RWPE2 (cell line): ENCODE measurements at regions not wholly inside any gene's neighbourhood (a gene's known extent, or its start where the extent isn't known, plus 50 kb on each side); places are given as distances from the start of the nearest gene placed in this dataset.
A peak's percentile ranks its signal among the peaks of the same experiment; 100 is the strongest.

ENCODE experiments used
- ATAC-seq: fragments of 200-7000 bp; cut with Tn5 transposase; 3 replicates; pipeline ENCODE4 v1.9.1; 2021; ENCODE audit warnings: low read depth
- DNase-seq: peaks from one replicate; pipeline ENCODE4 v3.0.0-alpha.2; 2020; ENCODE audit warnings: low spot score
- H3K27ac ChIP-seq: fragments of 450-650 bp; 2 replicates; pipeline ENCODE4 v1.5.1; 2017; ENCODE audit warnings: mild to moderate bottlenecking; ENCODE audit not compliant: poor library complexity, severe bottlenecking
- H3K27me3 ChIP-seq: fragments of 250-450 bp; sonication (Bioruptor Pico); 2 replicates; pipeline ENCODE4 v1.5.1; 2021; ENCODE audit warnings: mild to moderate bottlenecking, moderate library complexity; ENCODE audit not compliant: insufficient read depth, poor library complexity, severe bottlenecking
- H3K36me3 ChIP-seq: fragments of 250-450 bp; sonication (Bioruptor Pico); 2 replicates; pipeline ENCODE4 v1.5.1; 2020; ENCODE audit warnings: low read depth, mild to moderate bottlenecking, moderate library complexity
- H3K4me1 ChIP-seq: fragments of 250-450 bp; sonication (Bioruptor Pico); 2 replicates; pipeline ENCODE4 v1.5.1; 2021; ENCODE audit warnings: mild to moderate bottlenecking, moderate library complexity; ENCODE audit not compliant: insufficient read depth, poor library complexity, severe bottlenecking
- H3K4me3 ChIP-seq: fragments of 250-450 bp; sonication (Bioruptor Pico); 2 replicates; pipeline ENCODE4 v1.5.1; 2021; ENCODE audit warnings: mild to moderate bottlenecking, moderate library complexity; ENCODE audit not compliant: severe bottlenecking
- H3K9me3 ChIP-seq: fragments of 250-450 bp; sonication (Bioruptor Pico); 2 replicates; pipeline ENCODE4 v1.5.1; 2021; ENCODE audit warnings: mild to moderate bottlenecking, moderate library complexity; ENCODE audit not compliant: severe bottlenecking
- CTCF ChIP-seq: fragments of 450-650 bp; IDR thresholded peaks from one replicate; pipeline ENCODE4 v1.5.1; 2017; ENCODE audit warnings: mild to moderate bottlenecking, moderate library complexity; ENCODE audit not compliant: poor library complexity, severe bottlenecking

- Histone ChIP-seq H3K4me3 (no peak overlapping the region), H3K36me3 (no peaks in the 10 kb centered on the region), H3K27ac (no peak overlapping the region), H3K27me3 (peaks cover 2% of the 10 kb centered on the region), H3K9me3 (no peaks in the 10 kb centered on the region), H3K4me1 (no peaks in the 10 kb centered on the region)
- no peak for DNase-seq
- TF ChIP-seq CTCF, result no peak
- no peak for ATAC-seq
Observed at GRCh38 chr7:124205526-124205925, 172.7 kb upstream of the TMEM229A start.

GRCh38 chr7:124202546-124202945 lies 169.7 kb upstream of the TMEM229A start:
- Histone ChIP-seq H3K4me1 (no peaks in the 10 kb centered on the region), H3K4me3 (no peak overlapping the region), H3K27ac (no peak overlapping the region), H3K36me3 (no peaks in the 10 kb centered on the region), H3K27me3 (peaks cover 2% of the 10 kb centered on the region), H3K9me3 (no peaks in the 10 kb centered on the region)
- DNase-seq (no peak), ATAC-seq (no peak)
- TF ChIP-seq CTCF, result no peak

- 0 out of 3 replicates have a peak, but pooled peaks have one; percentile 12 for ATAC-seq
Observed at GRCh38 chr7:124201768-124202349, 169.0 kb upstream of the TMEM229A start.

GRCh38 chr7:124196519-124196918 lies 163.7 kb upstream of the TMEM229A start:
- ATAC-seq, result no peak

More at GRCh38 chr7:124201768-124202349, 169.0 kb upstream of the TMEM229A start:
- H3K9me3 ChIP-seq, result no peaks in the 10 kb centered on the region
- H3K4me1 ChIP-seq, result no peaks in the 10 kb centered on the region
- no peak overlapping the region for H3K4me3 ChIP-seq
- no peak for DNase-seq
- peaks cover 2% of the 10 kb centered on the region for H3K27me3 ChIP-seq
- no peak for TF ChIP-seq CTCF
- no peak overlapping the region for H3K27ac ChIP-seq
- no peaks in the 10 kb centered on the region for H3K36me3 ChIP-seq

More at GRCh38 chr7:124196519-124196918, 163.7 kb upstream of the TMEM229A start:
- no peaks in the 10 kb centered on the region for H3K4me1 ChIP-seq
- no peaks in the 10 kb centered on the region for H3K9me3 ChIP-seq
- no peak for DNase-seq
- TF ChIP-seq CTCF, result no peak
- H3K27me3 ChIP-seq, result no peaks in the 10 kb centered on the region
- H3K4me3 ChIP-seq, result no peak overlapping the region
- H3K27ac ChIP-seq, result no peak overlapping the region
- no peaks in the 10 kb centered on the region for H3K36me3 ChIP-seq
